Left lung (tissue), 4 donors: ENCODE measurements at regions not wholly inside any gene's neighbourhood (a gene's known extent, or its start where the extent isn't known, plus 50 kb on each side); places are given as distances from the start of the nearest gene placed in this dataset.

ENCODE experiments used
- ATAC-seq: fragments of 200-7000 bp; cut with Tn5 transposase; one replicate; pipeline ENCODE4 v1.9.1; 2020; ENCODE audit warnings: moderate library complexity
- DNase-seq, 4 donors: peaks; one replicate each; pipeline ENCODE4 v3.0.0-alpha.2; 2013 to 2020
- H3K27ac ChIP-seq, 2 donors: fragments of 200-600 bp; sonication (generic) in 1 of 2; one replicate each; pipeline versions ENCODE4 v1.5.0 to v1.8.0; 2020 to 2021
- H3K27me3 ChIP-seq, 2 donors: fragments of 200-600 bp; sonication (generic) in 1 of 2; one replicate each; pipeline versions ENCODE4 v1.5.0 to v1.8.0; 2020 to 2021
- H3K36me3 ChIP-seq, 2 donors: fragments of 200-600 bp; sonication (generic) in 1 of 2; one replicate each; pipeline versions ENCODE4 v1.5.0 to v1.8.0; 2020 to 2021
- H3K4me1 ChIP-seq, 2 donors: fragments of 200-600 bp; one replicate each; pipeline ENCODE4 v1.8.0; 2021
- H3K4me3 ChIP-seq, 2 donors: fragments of 200-600 bp; sonication (generic) in 1 of 2; one replicate each; pipeline versions ENCODE4 v1.5.0 to v1.8.0; 2020 to 2021; ENCODE audit warnings: mild to moderate bottlenecking in 1 of 2
- H3K9me3 ChIP-seq, 2 donors: fragments of 200-600 bp; sonication (generic) in 1 of 2; one replicate each; pipeline versions ENCODE4 v1.5.0 to v1.8.0; 2020 to 2021
- CTCF ChIP-seq, 2 donors: fragments of 200-600 bp; sonication (generic) in 1 of 2; IDR thresholded peaks; one replicate each; pipeline versions ENCODE4 v1.5.0 to v1.8.0; 2021; ENCODE audit warnings: antibody characterized with exemption in 2 of 2
- intact Hi-C, 2 donors: fragments of 100-400 bp; cut with DNase I; formaldehyde crosslinking; loops; one replicate each; pipeline versions ENCODE4 v1.11.2 to v1.14.2; 2022
- donor health status: DM: no; HTN: yes; CAD: no.
- donor health status: DM: no; HTN: no; CAD: no.

DNA sequence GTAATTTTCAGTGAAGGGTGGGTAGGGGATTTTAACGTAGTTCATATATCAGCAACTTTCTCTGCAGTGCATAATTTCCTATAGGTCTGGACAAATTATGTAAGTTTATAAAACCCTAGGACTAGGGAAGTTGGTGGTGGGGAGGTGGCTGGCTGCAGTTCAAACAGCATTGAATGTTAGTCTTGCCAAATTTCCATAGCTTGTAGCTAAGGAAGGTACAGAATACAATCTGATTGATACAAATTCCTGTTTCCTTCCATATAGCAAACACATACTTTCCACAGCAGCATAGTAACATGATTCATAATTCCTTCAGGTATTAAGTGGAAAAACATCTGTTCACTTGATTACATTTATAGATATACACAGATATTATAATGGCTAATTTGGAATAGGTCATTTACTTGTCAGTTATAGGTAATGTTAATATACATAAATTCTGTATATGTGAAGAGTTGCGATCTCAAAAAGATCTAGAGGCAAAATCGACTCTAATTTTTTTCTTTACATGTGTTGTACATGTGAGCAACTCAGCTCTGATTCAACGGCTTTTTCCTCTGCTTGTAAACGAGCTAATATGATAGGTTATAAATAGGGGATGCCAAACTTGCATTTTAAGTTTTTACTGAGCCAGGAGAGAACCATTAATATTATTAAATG lies 233.4 kb upstream of the CSNK1A1L start:
- intact Hi-C loops = no loop called here
- no peaks in the 10 kb centered on the region for H3K27me3 ChIP-seq
- peak in 1 of 4 donors; percentile 17 for DNase-seq

GRCh38 chr13:37326334-37326733 lies 220.9 kb upstream of the CSNK1A1L start:
- ATAC-seq (no peak), DNase-seq (peak in 2 of 4 donors; percentile 43 to 46)
- Histone ChIP-seq H3K36me3 (no peaks in the 10 kb centered on the region), H3K4me1 (no peaks in the 10 kb centered on the region), H3K4me3 (no peak overlapping the region), H3K9me3 (peaks cover 0 to 16% of the 10 kb centered on the region in 2 donors), H3K27ac (no peak overlapping the region), H3K27me3 (no peaks in the 10 kb centered on the region)
- intact Hi-C loops = no loop called here
- no peak for TF ChIP-seq CTCF (IDR thresholded peaks at IDR 0.05)

More for the DNA sequence above, 233.4 kb upstream of the CSNK1A1L start:
- no peak for TF ChIP-seq CTCF (IDR thresholded peaks at IDR 0.05)
- H3K9me3 ChIP-seq = no peaks in the 10 kb centered on the region
- no peak overlapping the region for H3K4me3 ChIP-seq
- no peak overlapping the region for H3K27ac ChIP-seq
- H3K4me1 ChIP-seq = no peaks in the 10 kb centered on the region
- H3K36me3 ChIP-seq = no peaks in the 10 kb centered on the region
- ATAC-seq = no peak

DNA sequence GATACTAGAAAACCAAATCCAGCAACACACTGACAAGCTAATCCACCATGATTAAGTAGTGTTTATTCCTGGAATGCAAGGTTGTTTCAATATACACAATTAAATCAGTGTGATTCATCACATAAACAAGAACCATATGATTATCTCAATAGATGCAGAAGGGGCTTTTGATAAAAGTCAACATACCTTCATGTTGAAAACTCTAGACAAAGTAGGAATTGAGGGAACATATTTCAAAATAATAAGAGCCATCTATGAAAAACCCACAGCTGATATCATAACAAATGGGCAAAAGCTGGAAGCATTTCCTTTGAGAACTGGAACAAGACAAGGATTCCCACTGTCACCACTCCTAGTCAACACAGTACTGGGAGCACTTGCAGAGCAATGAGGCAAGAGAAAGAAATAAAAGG lies 213.6 kb upstream of the CSNK1A1L start:
- TF ChIP-seq CTCF (IDR thresholded peaks at IDR 0.05) = no peak
- no peaks in the 10 kb centered on the region for H3K4me1 ChIP-seq

GRCh38 chr13:37316935-37317334 lies 211.5 kb upstream of the CSNK1A1L start:
- DNase-seq = peak in 1 of 4 donors; percentile 11
- H3K4me3 ChIP-seq = no peak overlapping the region

More for the DNA sequence above, 213.6 kb upstream of the CSNK1A1L start:
- peaks cover 0 to 20% of the 10 kb centered on the region in 2 donors for H3K9me3 ChIP-seq
- DNase-seq (no peak), ATAC-seq (no peak)
- no peak overlapping the region for H3K4me3 ChIP-seq
- no peak overlapping the region for H3K27ac ChIP-seq
- H3K36me3 ChIP-seq = no peaks in the 10 kb centered on the region
- intact Hi-C loops = no loop called here
- H3K27me3 ChIP-seq = no peaks in the 10 kb centered on the region

GRCh38 chr13:37313372-37313771 lies 207.9 kb upstream of the CSNK1A1L start:
- DNase-seq = no peak
- ATAC-seq = no peak

More at GRCh38 chr13:37316935-37317334, 211.5 kb upstream of the CSNK1A1L start:
- TF ChIP-seq CTCF (IDR thresholded peaks at IDR 0.05) = no peak
- intact Hi-C loops = no loop called here
- no peak overlapping the region for H3K27ac ChIP-seq
- no peaks in the 10 kb centered on the region for H3K27me3 ChIP-seq
- no peaks in the 10 kb centered on the region for H3K36me3 ChIP-seq
- H3K4me1 ChIP-seq = no peaks in the 10 kb centered on the region
- peaks cover 0 to 20% of the 10 kb centered on the region in 2 donors for H3K9me3 ChIP-seq
- no peak for ATAC-seq

More at GRCh38 chr13:37313372-37313771, 207.9 kb upstream of the CSNK1A1L start:
- H3K27me3 ChIP-seq = no peaks in the 10 kb centered on the region
- H3K36me3 ChIP-seq = no peaks in the 10 kb centered on the region
- H3K4me1 ChIP-seq = no peaks in the 10 kb centered on the region
- H3K9me3 ChIP-seq = peaks cover 0 to 9% of the 10 kb centered on the region in 2 donors
- no peak overlapping the region for H3K27ac ChIP-seq
- intact Hi-C loops = no loop called here
- H3K4me3 ChIP-seq = no peak overlapping the region
- no peak for TF ChIP-seq CTCF (IDR thresholded peaks at IDR 0.05)
